HUES64 (cell line): ENCODE measurements at regions not wholly inside any gene's neighbourhood (a gene's known extent, or its start where the extent isn't known, plus 50 kb on each side); places are given as distances from the start of the nearest gene placed in this dataset.

Experiments used
- H3K27ac ChIP-seq: 2 replicates; pipeline ENCODE4 v1.7.0; 2013; ENCODE audit warnings: low read depth, low read length, inconsistent platforms
- H3K27me3 ChIP-seq: 2 replicates; pipeline ENCODE4 v1.6.1; 2013; ENCODE audit warnings: mild to moderate bottlenecking, low read length; ENCODE audit not compliant: insufficient read depth
- H3K36me3 ChIP-seq: 2 replicates; pipeline ENCODE4 v1.6.1; 2013; ENCODE audit warnings: mild to moderate bottlenecking, low read length; ENCODE audit not compliant: insufficient read depth
- H3K4me1 ChIP-seq: 2 replicates; pipeline ENCODE4 v1.6.1; 2013; ENCODE audit warnings: mild to moderate bottlenecking, low read length, moderate library complexity; ENCODE audit not compliant: insufficient read depth
- H3K4me3 ChIP-seq: 2 replicates; pipeline ENCODE4 v1.5.1; 2013; ENCODE audit warnings: mild to moderate bottlenecking, low read length, moderate library complexity
- H3K9ac ChIP-seq: 2 replicates; pipeline ENCODE4 v1.6.1; 2013; ENCODE audit warnings: mild to moderate bottlenecking, low read depth, low read length
- H3K9me3 ChIP-seq: 2 replicates; pipeline ENCODE4 v1.6.1; 2013; ENCODE audit warnings: low read depth, low read length; ENCODE audit not compliant: insufficient read depth
- WGBS: fragments of 150-250, 120-280 bp; methylation state at CpG from one replicate; pipeline ENCODE4 v1.1.7; 2013; ENCODE audit warnings: missing lambda C conversion rate; 5-methylcytosine and 5-hydroxymethylcytosine counted together

DNA sequence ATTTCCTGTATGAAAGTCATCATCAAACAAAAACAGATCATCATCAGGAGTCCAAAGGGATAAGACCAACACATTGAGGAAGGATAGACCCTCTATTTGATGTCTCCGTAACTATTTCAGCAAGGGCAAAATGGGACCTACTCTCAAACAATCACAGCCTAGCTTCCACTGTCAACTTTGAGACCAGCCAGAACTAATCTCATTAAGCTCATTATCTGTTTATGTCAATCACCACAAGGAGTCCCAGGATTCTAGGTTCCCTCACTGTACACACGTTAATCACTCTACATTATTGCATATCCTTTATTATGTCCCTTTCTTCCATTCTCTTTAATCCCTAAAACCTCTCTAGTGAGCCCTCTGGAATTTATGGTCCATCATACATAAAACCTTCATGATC, 370.3 kb upstream of the LINC00305 start:
- H3K9ac ChIP-seq: no peak overlapping the region
- H3K36me3 ChIP-seq: no peaks in the 10 kb centered on the region
- WGBS: 92% methylated on average over 2 of the region's 2 CpGs
- H3K27ac ChIP-seq: no peak overlapping the region
- 0 out of 2 replicates have a peak, but pooled peaks cover 4% of the 10 kb centered on the region for H3K9me3 ChIP-seq
- H3K27me3 ChIP-seq: no peaks in the 10 kb centered on the region
- H3K4me1 ChIP-seq: no peaks in the 10 kb centered on the region
- no peak overlapping the region for H3K4me3 ChIP-seq

DNA sequence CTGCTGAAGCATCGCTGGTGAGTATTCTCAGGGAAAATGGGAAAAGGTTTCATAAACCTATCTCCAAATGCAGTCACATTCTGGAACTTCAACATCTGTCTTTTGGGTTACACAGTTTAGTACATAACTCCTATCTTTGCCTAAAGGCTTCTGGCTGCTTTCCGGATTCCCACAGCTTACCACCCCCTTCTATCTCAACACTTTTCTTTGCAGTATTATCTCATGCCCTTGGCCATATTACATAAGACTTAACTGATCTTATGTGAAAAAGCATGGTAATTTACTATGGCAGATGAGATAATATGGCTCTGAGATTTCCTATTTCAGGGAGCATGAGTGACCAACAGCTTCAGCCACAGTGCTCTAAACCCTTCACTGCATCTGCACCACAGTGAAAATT, 369.3 kb upstream of the LINC00305 start:
- 97% methylated on average over 2 of the region's 2 CpGs for WGBS

DNA sequence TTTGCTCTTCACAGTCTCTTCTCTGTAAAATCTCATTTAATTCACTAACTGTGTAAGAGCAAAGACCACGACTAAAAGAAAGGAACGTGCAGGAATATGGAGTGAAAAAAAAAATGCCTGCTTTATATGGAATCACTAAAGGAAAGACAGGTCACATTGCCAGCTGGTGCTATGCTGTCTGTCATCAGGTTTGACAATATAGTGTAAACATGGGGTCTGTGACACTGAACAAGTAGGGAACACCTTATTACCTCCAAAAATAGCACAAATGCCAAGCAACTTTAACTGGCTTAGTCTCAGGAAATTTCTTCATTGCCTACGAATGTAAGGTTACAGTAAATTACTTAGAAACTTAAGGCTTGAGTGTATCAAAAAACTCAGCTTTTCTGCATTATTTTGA, 364.5 kb upstream of the LINC00305 start:
- Histone ChIP-seq H3K9ac (no peak overlapping the region), H3K4me1 (no peaks in the 10 kb centered on the region), H3K27ac (no peak overlapping the region), H3K9me3 (no peaks in the 10 kb centered on the region), H3K4me3 (no peak overlapping the region), H3K36me3 (no peaks in the 10 kb centered on the region), H3K27me3 (no peaks in the 10 kb centered on the region)
- WGBS: 96% methylated on average over 3 of the region's 3 CpGs

More for the DNA sequence above, 369.3 kb upstream of the LINC00305 start:
- 0 out of 2 replicates have a peak, but pooled peaks cover 4% of the 10 kb centered on the region for H3K9me3 ChIP-seq
- no peaks in the 10 kb centered on the region for H3K4me1 ChIP-seq
- no peak overlapping the region for H3K27ac ChIP-seq
- H3K36me3 ChIP-seq: no peaks in the 10 kb centered on the region
- H3K9ac ChIP-seq: no peak overlapping the region
- H3K4me3 ChIP-seq: no peak overlapping the region
- H3K27me3 ChIP-seq: no peaks in the 10 kb centered on the region

DNA sequence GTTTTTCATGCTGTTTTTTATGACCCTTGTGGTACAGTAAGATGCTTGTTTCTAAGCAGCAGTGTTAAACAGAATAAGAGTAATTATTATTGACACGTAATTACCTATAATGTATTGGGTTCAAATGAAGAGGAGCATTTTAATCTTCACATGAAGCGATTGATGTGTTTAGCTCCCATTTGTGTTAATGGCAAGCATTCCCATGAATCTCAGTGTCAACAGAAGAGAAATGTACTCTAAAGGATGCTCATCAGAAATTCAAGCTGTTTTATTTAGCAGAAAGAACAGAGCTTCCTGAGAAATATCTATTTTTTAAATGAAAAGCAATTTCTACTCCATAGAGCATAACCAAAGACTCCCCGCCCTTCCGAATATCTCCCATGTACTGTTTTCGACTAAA, 341.3 kb upstream of the LINC00305 start:
- Histone ChIP-seq H3K27ac (no peak overlapping the region), H3K4me1 (no peaks in the 10 kb centered on the region), H3K9ac (no peak overlapping the region), H3K9me3 (no peaks in the 10 kb centered on the region), H3K4me3 (no peak overlapping the region), H3K27me3 (no peaks in the 10 kb centered on the region), H3K36me3 (no peaks in the 10 kb centered on the region)
- 100% methylated on average over 5 of the region's 5 CpGs for WGBS

DNA sequence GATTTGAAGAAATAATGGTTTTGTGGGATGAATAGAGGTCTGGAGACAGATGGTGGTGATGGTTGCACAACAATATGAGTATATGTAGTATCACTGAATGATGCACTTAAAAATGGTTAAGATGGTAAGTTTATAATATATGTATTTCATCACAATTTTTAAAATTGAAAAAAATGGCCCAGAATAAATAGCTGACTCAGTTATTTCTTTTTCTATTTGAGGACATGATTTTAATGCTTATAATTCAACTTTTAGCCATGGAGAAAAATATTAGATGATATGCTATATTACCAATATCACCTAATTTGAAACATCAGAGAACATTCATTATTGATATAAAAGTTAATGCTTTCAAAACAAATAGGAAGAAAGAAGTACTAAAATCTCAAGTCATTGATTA, 339.8 kb upstream of the LINC00305 start:
- Histone ChIP-seq H3K4me1 (no peaks in the 10 kb centered on the region), H3K27me3 (no peaks in the 10 kb centered on the region), H3K4me3 (no peak overlapping the region), H3K9ac (no peak overlapping the region), H3K27ac (no peak overlapping the region), H3K36me3 (no peaks in the 10 kb centered on the region), H3K9me3 (no peaks in the 10 kb centered on the region)

DNA sequence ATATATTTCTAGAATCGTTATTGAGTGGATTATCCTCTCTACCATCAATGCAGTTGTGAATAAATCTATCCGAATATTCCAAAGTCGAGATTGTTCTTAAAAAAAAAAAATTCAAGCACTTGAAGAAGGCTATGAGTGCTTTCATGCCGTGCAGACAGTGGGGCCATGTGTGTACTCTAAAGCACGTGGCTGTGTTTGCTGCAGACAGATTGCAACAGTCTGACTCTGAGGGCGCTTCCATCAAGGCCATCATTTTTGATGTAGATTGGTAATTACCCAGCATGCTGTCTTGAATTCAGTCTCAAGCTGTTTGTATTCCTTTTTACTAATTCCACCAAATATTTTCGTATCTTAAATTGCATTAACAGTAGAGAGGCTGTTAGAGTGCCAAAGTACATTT, 325.9 kb upstream of the LINC00305 start:
- H3K27ac ChIP-seq: no peak overlapping the region
- 92% methylated on average over 5 of the region's 7 CpGs for WGBS

DNA sequence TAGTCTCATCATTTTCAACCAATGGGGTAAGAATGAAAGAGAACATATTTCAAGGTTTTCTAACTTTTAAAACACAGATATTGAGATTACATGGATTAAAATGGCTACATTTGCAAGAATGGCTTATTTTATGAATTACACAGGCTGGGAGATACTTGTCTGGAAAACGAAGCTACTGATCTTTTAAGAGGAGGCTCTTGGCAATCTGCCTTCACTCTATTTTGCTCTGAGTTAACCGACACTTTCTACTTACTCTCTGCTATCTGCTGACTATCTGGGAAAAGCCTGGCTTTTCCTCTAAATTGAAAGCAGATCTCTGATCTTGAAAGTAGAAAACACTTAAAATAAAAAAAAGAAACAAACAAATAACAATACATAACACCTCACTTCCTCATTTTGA, 325.4 kb upstream of the LINC00305 start:
- Histone ChIP-seq H3K9me3 (no peaks in the 10 kb centered on the region), H3K36me3 (no peaks in the 10 kb centered on the region), H3K27ac (no peak overlapping the region), H3K27me3 (no peaks in the 10 kb centered on the region), H3K4me3 (no peak overlapping the region), H3K9ac (no peak overlapping the region), H3K4me1 (0 out of 2 replicates have a peak, but pooled peaks cover 3% of the 10 kb centered on the region)
- 96% methylated on average over 2 of the region's 2 CpGs for whole genome bisulfite sequencing

More for the DNA sequence above, 325.9 kb upstream of the LINC00305 start:
- Histone ChIP-seq H3K9me3 (no peaks in the 10 kb centered on the region), H3K4me1 (0 out of 2 replicates have a peak, but pooled peaks cover 3% of the 10 kb centered on the region), H3K4me3 (no peak overlapping the region), H3K27me3 (no peaks in the 10 kb centered on the region), H3K9ac (no peak overlapping the region), H3K36me3 (no peaks in the 10 kb centered on the region)

DNA sequence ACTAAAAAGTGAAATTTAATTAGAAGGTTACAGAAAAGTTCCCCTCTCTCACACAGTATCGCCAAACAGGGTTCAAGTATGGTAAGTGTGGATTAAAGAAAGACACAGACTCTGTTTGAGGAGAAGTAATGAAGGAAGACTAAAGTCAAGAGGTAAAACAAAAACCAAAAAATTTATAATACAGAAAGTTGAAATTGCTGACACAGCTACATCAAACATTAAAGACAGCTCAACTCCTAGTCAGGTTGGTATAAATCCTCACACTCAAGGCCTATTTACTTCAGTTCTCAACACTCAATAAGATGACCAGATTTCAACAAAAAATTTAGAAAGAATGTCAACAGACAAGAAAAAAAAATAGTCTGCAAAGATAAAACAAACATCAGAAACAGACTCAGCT, 300.5 kb upstream of the LINC00305 start:
- H3K27me3 ChIP-seq: no peaks in the 10 kb centered on the region
- no peak overlapping the region for H3K9ac ChIP-seq
- no peaks in the 10 kb centered on the region for H3K36me3 ChIP-seq
- 100% methylated on average over 1 of the region's 1 CpG for WGBS
- H3K4me1 ChIP-seq: peaks cover 6% of the 10 kb centered on the region; the same call in 1 of the 2 replicates
- no peaks in the 10 kb centered on the region for H3K9me3 ChIP-seq
- H3K4me3 ChIP-seq: no peak overlapping the region
- no peak overlapping the region for H3K27ac ChIP-seq

DNA sequence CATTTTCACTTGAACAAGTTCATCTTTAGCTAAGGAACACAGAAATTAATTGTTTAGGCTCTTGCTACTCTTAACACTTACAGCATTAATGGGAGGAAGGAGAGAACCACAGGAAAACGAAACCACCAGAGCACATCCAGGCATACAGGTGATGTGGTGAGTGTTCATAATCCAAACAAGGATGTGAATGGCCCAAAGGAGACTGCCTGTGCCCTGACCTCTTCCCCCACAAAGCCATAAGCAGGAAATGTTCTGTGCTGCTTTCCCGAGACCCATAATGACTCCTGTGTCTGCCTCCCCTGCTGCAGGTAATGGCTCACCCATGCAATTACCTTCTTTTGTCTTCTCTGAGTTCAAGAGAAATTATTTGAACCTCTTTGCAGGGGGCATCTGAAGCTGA, 295.9 kb upstream of the LINC00305 start:
- Histone ChIP-seq H3K27me3 (no peaks in the 10 kb centered on the region), H3K4me3 (no peak overlapping the region), H3K9me3 (no peaks in the 10 kb centered on the region), H3K36me3 (no peaks in the 10 kb centered on the region), H3K4me1 (peaks cover 16% of the 10 kb centered on the region; the same call in 1 of the 2 replicates), H3K27ac (no peak overlapping the region), H3K9ac (no peak overlapping the region)
- 90% methylated on average over 2 of the region's 2 CpGs for WGBS

DNA sequence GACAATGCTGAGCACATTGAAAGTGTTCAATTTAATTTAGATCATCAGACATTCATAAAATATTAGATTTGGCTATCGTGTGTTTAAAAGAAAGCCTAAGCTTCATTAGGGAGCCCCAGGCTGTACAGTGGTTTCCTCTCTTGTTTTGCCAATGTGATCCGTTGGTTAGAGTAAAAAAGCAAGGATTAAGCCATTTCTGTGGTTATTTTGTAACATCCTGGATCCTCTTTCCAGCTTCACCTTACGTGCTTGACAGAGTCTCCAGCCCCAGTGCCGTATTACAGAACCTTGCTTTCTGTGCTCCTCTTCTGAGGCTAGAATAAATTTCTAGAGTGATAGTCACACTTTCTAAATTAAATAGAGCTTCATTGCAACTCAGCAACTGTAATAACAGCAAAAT, 289.3 kb upstream of the LINC00305 start:
- Histone ChIP-seq H3K36me3 (no peaks in the 10 kb centered on the region), H3K27me3 (no peaks in the 10 kb centered on the region), H3K9me3 (peaks cover 9% of the 10 kb centered on the region; the same call in 1 of the 2 replicates), H3K9ac (no peak overlapping the region), H3K27ac (no peak overlapping the region), H3K4me3 (no peak overlapping the region), H3K4me1 (no peaks in the 10 kb centered on the region)
- 88% methylated on average over 4 of the region's 4 CpGs for WGBS

DNA sequence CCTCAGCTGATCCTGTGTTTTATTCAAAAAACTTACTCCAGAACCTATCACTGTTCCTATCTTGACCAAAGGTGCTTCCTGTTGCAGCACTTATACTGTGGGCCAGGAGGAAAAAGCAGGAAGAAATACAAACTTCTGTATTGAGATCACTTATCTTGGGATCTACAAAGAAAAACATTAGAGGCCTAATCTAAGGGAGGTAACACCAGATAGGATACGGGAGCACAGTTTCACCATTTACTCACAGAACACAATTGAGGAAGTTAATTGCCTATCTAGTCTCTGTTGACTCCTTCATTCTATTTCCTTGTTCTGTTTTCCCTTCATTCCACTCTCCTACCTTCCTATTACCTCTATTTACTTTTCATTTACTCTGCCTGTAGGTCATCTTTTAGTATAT, 287.2 kb upstream of the LINC00305 start:
- Histone ChIP-seq H3K4me1 (no peaks in the 10 kb centered on the region), H3K9me3 (peaks cover 9% of the 10 kb centered on the region; the same call in 1 of the 2 replicates), H3K27me3 (no peaks in the 10 kb centered on the region), H3K36me3 (no peaks in the 10 kb centered on the region), H3K4me3 (no peak overlapping the region), H3K9ac (no peak overlapping the region), H3K27ac (no peak overlapping the region)
- WGBS: 94% methylated on average over 1 of the region's 1 CpG

DNA sequence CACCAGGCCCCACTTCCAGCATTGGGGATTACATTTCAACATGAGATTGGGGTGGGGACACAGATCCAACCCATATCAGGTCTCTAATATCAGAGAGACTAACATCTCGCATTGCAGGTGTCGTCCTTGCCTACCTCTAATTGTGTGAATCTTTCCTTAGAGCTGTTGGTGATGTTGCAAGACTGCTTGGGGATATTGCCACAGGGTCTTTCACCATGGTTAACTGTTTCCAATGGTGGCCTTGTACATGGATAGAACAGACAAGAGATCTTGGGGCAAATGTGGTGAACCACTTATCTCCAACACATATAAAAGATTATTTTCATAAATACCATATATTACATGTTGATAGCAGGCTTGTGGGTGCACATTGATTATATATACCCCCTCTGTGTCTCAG, 270.3 kb upstream of the LINC00305 start:
- H3K9me3 ChIP-seq: peaks cover 4% of the 10 kb centered on the region; the same call in 1 of the 2 replicates
- no peaks in the 10 kb centered on the region for H3K36me3 ChIP-seq
- no peak overlapping the region for H3K27ac ChIP-seq
- H3K27me3 ChIP-seq: peaks cover 16% of the 10 kb centered on the region
- no peak overlapping the region for H3K4me3 ChIP-seq
- H3K9ac ChIP-seq: no peak overlapping the region
- WGBS: 92% methylated on average over 2 of the region's 2 CpGs
- peaks cover 14% of the 10 kb centered on the region for H3K4me1 ChIP-seq
